Stimulated activated CD4-positive, alpha-beta T cell treated with anti-CD3 and anti-CD28 coated beads, Interleukin-4, amount 100 ng/mL, for 48 hours (primary cell): ENCODE measurements at regions not wholly inside any gene's neighbourhood (a gene's known extent, or its start where the extent isn't known, plus 50 kb on each side); places are given as distances from the start of the nearest gene placed in this dataset.

Source experiments
- DNase-seq, 2 donors: peaks; one replicate each; pipeline ENCODE4 v3.0.0-alpha.2; 2020; ENCODE audit warnings: low read depth in 2 of 2

GRCh38 chr1:30187413-30188023 lies 535.9 kb downstream of the MATN1 start:
- no peak for DNase-seq

GRCh38 chr1:30186586-30186985 lies 536.8 kb downstream of the MATN1 start:
- no peak for DNase-seq

- DNase-seq: no peak
Measured at GRCh38 chr1:30185809-30186208, 537.6 kb downstream of the MATN1 start.

- no peak for DNase-seq
Measured at GRCh38 chr1:30185313-30185712, 538.1 kb downstream of the MATN1 start.

GRCh38 chr1:30184393-30185141 lies 538.8 kb downstream of the MATN1 start:
- no peak for DNase-seq

- DNase-seq: no peak
Measured at GRCh38 chr1:30183895-30184294, 539.5 kb downstream of the MATN1 start.

- no peak for DNase-seq
Measured at GRCh38 chr1:30183006-30183405, 540.4 kb downstream of the MATN1 start.

- DNase-seq: no peak
Measured at GRCh38 chr1:30179942-30180543, 543.3 kb downstream of the MATN1 start.

GRCh38 chr1:30176477-30176876 lies 546.9 kb downstream of the MATN1 start:
- no peak for DNase-seq

GRCh38 chr1:30174499-30174898 lies 548.9 kb downstream of the MATN1 start:
- DNase-seq: no peak

- DNase-seq: no peak
Measured at GRCh38 chr1:30173560-30173959, 549.8 kb downstream of the MATN1 start.

GRCh38 chr1:30172757-30173156 lies 550.6 kb downstream of the MATN1 start:
- DNase-seq: no peak

- no peak for DNase-seq
Measured at GRCh38 chr1:30172299-30172694, 551.1 kb downstream of the MATN1 start.

GRCh38 chr1:30171537-30172298 lies 551.7 kb downstream of the MATN1 start:
- DNase-seq: no peak

GRCh38 chr1:30169269-30169668 lies 554.1 kb downstream of the MATN1 start:
- no peak for DNase-seq

- no peak for DNase-seq
Measured at GRCh38 chr1:30166174-30166573, 557.2 kb downstream of the MATN1 start.

GRCh38 chr1:30165116-30165515 lies 558.3 kb downstream of the MATN1 start:
- DNase-seq: no peak

GRCh38 chr1:30164693-30165092 lies 558.7 kb downstream of the MATN1 start:
- no peak for DNase-seq

- no peak for DNase-seq
Measured at GRCh38 chr1:30162565-30162964, 560.8 kb downstream of the MATN1 start.

GRCh38 chr1:30161953-30162352 lies 561.4 kb downstream of the MATN1 start:
- no peak for DNase-seq

GRCh38 chr1:30160999-30161689 lies 562.2 kb downstream of the MATN1 start:
- DNase-seq: no peak

GRCh38 chr1:30159015-30159414 lies 564.4 kb downstream of the MATN1 start:
- DNase-seq: no peak
